ENCODE measurements at regions not wholly inside any gene's neighbourhood (a gene's known extent, or its start where the extent isn't known, plus 50 kb on each side); places are given as distances from the start of the nearest gene placed in this dataset.

DNA sequence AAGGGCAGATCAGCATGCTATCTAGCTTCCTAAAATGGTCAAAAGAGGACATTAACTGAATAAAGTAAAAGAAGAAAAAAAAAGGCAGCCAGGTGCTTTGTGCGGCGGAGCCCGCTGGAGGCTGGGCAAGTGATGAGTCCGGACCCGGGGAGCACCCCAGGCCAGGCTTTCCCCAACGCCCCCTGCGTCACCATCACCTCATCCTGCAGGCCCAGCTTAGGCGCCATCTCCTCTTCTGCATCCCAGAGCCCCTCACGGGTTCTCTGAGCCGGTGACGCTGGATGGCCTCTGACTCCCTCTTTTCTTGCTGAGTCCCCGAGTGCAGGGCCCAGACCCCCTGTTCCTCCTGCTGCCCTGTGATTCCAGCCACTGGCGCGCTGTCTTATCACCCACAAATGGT, 250.1 kb downstream of the TBXT start:
- no peaks in the 10 kb centered on the region for H3K4me1 ChIP-seq
- no peaks in the 10 kb centered on the region for H3K9me3 ChIP-seq
- no peaks in the 10 kb centered on the region for H3K36me3 ChIP-seq
- H3K4me3 ChIP-seq = no peak overlapping the region
- H3K27ac ChIP-seq = no peak overlapping the region
- H3K27me3 ChIP-seq = no peaks in the 10 kb centered on the region
- TF ChIP-seq CTCF (IDR thresholded peaks at IDR 0.05) (no peak), POLR2A (IDR thresholded peaks at IDR 0.05) (no peak)
- DNase-seq = no peak

GRCh38 chr6:165915022-165915770, 252.2 kb upstream of the PDE10A start:
- TF ChIP-seq CTCF (IDR thresholded peaks at IDR 0.05) = no peak
- no peak for TF ChIP-seq POLR2A (IDR thresholded peaks at IDR 0.05)
- no peaks in the 10 kb centered on the region for H3K36me3 ChIP-seq
- H3K4me3 ChIP-seq = no peak overlapping the region
- no peak for DNase-seq
- no peak overlapping the region for H3K27ac ChIP-seq
- no peaks in the 10 kb centered on the region for H3K27me3 ChIP-seq
- no peaks in the 10 kb centered on the region for H3K9me3 ChIP-seq
- no peaks in the 10 kb centered on the region for H3K4me1 ChIP-seq

DNA sequence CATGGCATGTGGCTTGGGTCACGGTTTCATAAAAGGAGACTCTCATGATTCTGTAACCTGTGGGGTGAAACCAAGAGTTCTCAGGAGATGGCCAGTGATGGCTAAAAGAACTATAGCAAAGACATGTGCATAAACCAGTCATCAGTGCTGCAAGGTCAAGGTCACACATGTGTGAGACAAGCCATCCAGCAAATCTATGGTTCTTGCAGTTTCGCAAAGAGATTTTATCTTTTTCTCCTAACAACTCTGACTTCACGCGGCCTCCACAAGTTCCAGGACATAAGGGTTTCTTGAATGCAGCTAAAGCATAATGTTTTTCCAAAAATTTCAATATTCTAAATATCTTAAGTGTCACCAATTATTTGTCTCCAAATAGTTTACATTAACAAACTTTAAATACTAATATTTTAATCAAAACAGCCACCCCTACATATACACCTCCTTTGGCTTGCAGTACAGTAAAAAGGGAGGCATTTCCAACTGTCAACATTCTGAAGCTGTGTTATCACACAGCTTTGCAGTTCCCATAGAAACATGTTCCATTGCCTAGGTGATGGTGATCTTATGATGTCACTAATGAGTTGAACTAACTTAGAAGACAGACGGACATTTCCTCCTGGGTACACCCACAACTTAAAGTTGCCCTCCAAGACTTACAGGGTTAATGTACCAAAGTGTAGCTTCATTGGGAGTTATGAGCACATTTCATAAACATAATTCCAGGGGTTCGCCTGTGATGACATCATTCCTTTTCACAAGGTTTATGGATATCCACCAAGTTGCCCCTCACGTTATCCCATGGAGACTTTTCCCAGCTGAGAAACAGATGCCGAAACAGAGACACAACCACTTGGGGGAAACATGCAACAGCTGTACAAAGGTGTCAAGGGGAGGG, 250.9 kb upstream of the PDE10A start:
- TF ChIP-seq CTCF (IDR thresholded peaks at IDR 0.05) = no peak
- TF ChIP-seq POLR2A (IDR thresholded peaks at IDR 0.05) = no peak
- no peak overlapping the region for H3K27ac ChIP-seq

GRCh38 chr6:165910184-165910966, 247.3 kb upstream of the PDE10A start:
- TF ChIP-seq CTCF (IDR thresholded peaks at IDR 0.05) (no peak), POLR2A (IDR thresholded peaks at IDR 0.05) (no peak)
- no peak for DNase-seq
- no peak overlapping the region for H3K4me3 ChIP-seq

More for the DNA sequence above, 250.9 kb upstream of the PDE10A start:
- Histone ChIP-seq H3K9me3 (no peaks in the 10 kb centered on the region), H3K27me3 (no peaks in the 10 kb centered on the region), H3K36me3 (no peaks in the 10 kb centered on the region), H3K4me3 (no peak overlapping the region), H3K4me1 (no peaks in the 10 kb centered on the region)
- no peak for DNase-seq

DNA sequence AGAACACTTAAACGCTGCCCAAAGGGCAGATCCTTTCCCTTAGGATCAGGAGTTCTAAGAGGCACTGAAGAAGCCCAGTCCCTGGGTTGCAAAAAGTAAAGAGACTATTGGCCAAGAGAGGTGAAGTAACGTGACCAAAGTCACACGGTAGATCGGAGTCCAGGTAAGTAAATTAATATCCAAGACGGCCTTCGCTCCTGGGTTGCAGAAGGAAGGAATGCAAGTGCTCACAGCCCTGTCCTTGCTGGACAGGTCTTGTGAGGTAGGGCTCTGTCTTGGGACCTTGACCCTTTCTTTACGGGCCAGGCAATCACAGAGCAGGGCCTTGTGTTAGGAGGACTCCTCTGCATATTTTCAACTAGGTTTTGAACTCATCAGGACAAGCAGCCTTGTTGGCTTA, 243.7 kb upstream of the PDE10A start:
- Histone ChIP-seq H3K4me1 (no peaks in the 10 kb centered on the region), H3K4me3 (no peak overlapping the region), H3K27me3 (no peaks in the 10 kb centered on the region), H3K9me3 (no peaks in the 10 kb centered on the region), H3K36me3 (no peaks in the 10 kb centered on the region), H3K27ac (no peak overlapping the region)
- DNase-seq = no peak
- TF ChIP-seq CTCF (IDR thresholded peaks at IDR 0.05) (no peak), POLR2A (IDR thresholded peaks at IDR 0.05) (no peak)

More at GRCh38 chr6:165910184-165910966, 247.3 kb upstream of the PDE10A start:
- H3K9me3 ChIP-seq = no peaks in the 10 kb centered on the region
- no peak overlapping the region for H3K27ac ChIP-seq
- no peaks in the 10 kb centered on the region for H3K36me3 ChIP-seq
- H3K4me1 ChIP-seq = no peaks in the 10 kb centered on the region
- no peaks in the 10 kb centered on the region for H3K27me3 ChIP-seq
